MM.1S (cell line): ENCODE measurements at regions not wholly inside any gene's neighbourhood (a gene's known extent, or its start where the extent isn't known, plus 50 kb on each side); places are given as distances from the start of the nearest gene placed in this dataset.

Experiments
- DNase-seq: peaks from one replicate; pipeline ENCODE4 v3.0.0-alpha.2; 2015
- H2AFZ ChIP-seq: fragments of 300-600 bp; sonication (generic); 2 replicates; pipeline ENCODE4 v1.6.0; 2016; ENCODE audit warnings: antibody characterized with exemption, low read length
- H3F3A ChIP-seq: fragments of 300-600 bp; sonication (generic); 2 replicates; pipeline ENCODE4 v1.6.1; 2016; ENCODE audit warnings: mild to moderate bottlenecking, antibody characterized with exemption, low read length, moderate library complexity, mixed read lengths; ENCODE audit not compliant: insufficient read depth
- H3K27ac ChIP-seq: fragments of 300-600 bp; sonication (generic); 2 replicates; pipeline ENCODE4 v1.5.1; 2016; ENCODE audit warnings: mild to moderate bottlenecking, low read length
- H3K27me3 ChIP-seq: fragments of 300-600 bp; sonication (generic); replicated peaks from 2 replicates; pipeline ENCODE4 v1.6.0; 2016; ENCODE audit warnings: low read length; ENCODE audit not compliant: insufficient read depth
- H3K36me3 ChIP-seq: fragments of 300-600 bp; sonication (generic); replicated peaks from 2 replicates; pipeline ENCODE4 v1.6.1; 2016; ENCODE audit warnings: mild to moderate bottlenecking, low read length, mixed read lengths; ENCODE audit not compliant: insufficient read depth
- H3K4me1 ChIP-seq: fragments of 300-600 bp; sonication (generic); 2 replicates; pipeline ENCODE4 v1.6.1; 2016; ENCODE audit warnings: low read length, mixed read lengths
- H3K4me2 ChIP-seq: fragments of 300-600 bp; sonication (generic); 2 replicates; pipeline ENCODE4 v1.6.0; 2016; ENCODE audit warnings: low read depth, low read length
- H3K4me3 ChIP-seq: fragments of 300-600 bp; sonication (generic); 2 replicates; pipeline ENCODE4 v1.5.1; 2016; ENCODE audit warnings: low read length, mixed read lengths
- H3K79me2 ChIP-seq: fragments of 300-600 bp; sonication (generic); 2 replicates; pipeline ENCODE4 v1.6.1; 2016; ENCODE audit warnings: mixed run types, low read length, mixed read lengths
- H3K9ac ChIP-seq: fragments of 300-600 bp; sonication (generic); 2 replicates; pipeline ENCODE4 v1.6.1; 2016; ENCODE audit warnings: low read length, mixed read lengths
- H3K9me2 ChIP-seq: fragments of 300-600 bp; sonication (generic); replicated peaks from 2 replicates; pipeline ENCODE4 v1.6.1; 2016; ENCODE audit warnings: mild to moderate bottlenecking, low read length, mixed read lengths; ENCODE audit not compliant: insufficient read depth
- H3K9me3 ChIP-seq: fragments of 300-600 bp; sonication (generic); replicated peaks from 2 replicates; pipeline ENCODE4 v1.6.1; 2016; ENCODE audit warnings: mild to moderate bottlenecking, low read length, mixed read lengths; ENCODE audit not compliant: insufficient read depth
- H4K20me1 ChIP-seq: fragments of 300-600 bp; sonication (generic); 2 replicates; pipeline ENCODE4 v1.6.1; 2016; ENCODE audit warnings: mild to moderate bottlenecking, low read length, moderate library complexity, mixed read lengths; ENCODE audit not compliant: insufficient read depth
- CTCF ChIP-seq: fragments of 300-600 bp; sonication (generic); IDR thresholded peaks from 2 replicates; pipeline ENCODE4 v1.5.1; 2016; ENCODE audit warnings: antibody characterized with exemption, low read length, mixed read lengths
- EZH2 ChIP-seq: fragments of 300-600 bp; sonication (generic); optimal IDR thresholded peaks from 2 replicates; pipeline ENCODE3; 2017; ENCODE audit warnings: low read depth, mild to moderate bottlenecking, antibody characterized with exemption, low read length, mixed read lengths
- EZH2phosphoT487 ChIP-seq: fragments of 300-600 bp; sonication (generic); IDR thresholded peaks from 2 replicates; pipeline ENCODE4 v1.6.1; 2018; ENCODE audit warnings: antibody characterized with exemption, low read length

DNA sequence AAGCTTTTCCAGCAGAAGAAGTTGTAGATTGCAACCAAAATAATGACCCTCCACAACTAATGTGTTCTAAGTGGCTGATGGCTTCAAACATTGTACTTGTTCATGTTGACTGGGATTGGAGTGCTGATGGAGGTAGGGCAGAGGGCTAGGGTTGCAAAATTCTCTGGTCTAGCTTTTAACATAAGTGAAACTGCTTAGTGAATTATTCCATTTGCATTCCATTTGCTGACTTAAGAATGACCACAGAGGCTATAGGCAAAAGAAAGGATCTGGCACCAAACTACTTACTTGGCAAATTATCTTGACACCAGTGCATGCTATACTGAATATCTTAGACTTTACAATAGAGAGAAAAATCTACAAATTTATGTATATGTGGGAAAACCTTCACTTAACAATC, 287.0 kb downstream of the FGF9 start:
- H2AFZ ChIP-seq = no peak overlapping the region
- no peaks in the 10 kb centered on the region for H4K20me1 ChIP-seq
- H3F3A ChIP-seq = no peaks in the 10 kb centered on the region
- no peak overlapping the region for H3K27ac ChIP-seq
- no peak overlapping the region for H3K4me2 ChIP-seq
- no peaks in the 10 kb centered on the region for H3K79me2 ChIP-seq
- no peaks in the 10 kb centered on the region for H3K9me3 ChIP-seq
- no peaks in the 10 kb centered on the region for H3K9me2 ChIP-seq
- H3K9ac ChIP-seq = no peak overlapping the region
- no peak for TF ChIP-seq CTCF
- no peak for TF ChIP-seq EZH2phosphoT487
- TF ChIP-seq EZH2 = no peak
- DNase-seq = no peak
- no peaks in the 10 kb centered on the region for H3K36me3 ChIP-seq
- H3K4me1 ChIP-seq = no peaks in the 10 kb centered on the region
- no peaks in the 10 kb centered on the region for H3K27me3 ChIP-seq
- no peak overlapping the region for H3K4me3 ChIP-seq

- H3K4me2 ChIP-seq = no peak overlapping the region
- no peaks in the 10 kb centered on the region for H3K9me2 ChIP-seq
- H3K27ac ChIP-seq = no peak overlapping the region
- DNase-seq = no peak
- no peaks in the 10 kb centered on the region for H3K27me3 ChIP-seq
- no peaks in the 10 kb centered on the region for H3K79me2 ChIP-seq
- H3K4me1 ChIP-seq = no peaks in the 10 kb centered on the region
- no peaks in the 10 kb centered on the region for H3K9me3 ChIP-seq
- no peak for TF ChIP-seq EZH2phosphoT487
- TF ChIP-seq CTCF = no peak
- TF ChIP-seq EZH2 = no peak
- H4K20me1 ChIP-seq = no peaks in the 10 kb centered on the region
- no peak overlapping the region for H2AFZ ChIP-seq
- no peaks in the 10 kb centered on the region for H3F3A ChIP-seq
- H3K36me3 ChIP-seq = no peaks in the 10 kb centered on the region
- no peak overlapping the region for H3K4me3 ChIP-seq
- H3K9ac ChIP-seq = no peak overlapping the region
Measured at GRCh38 chr13:21960108-21960507, 289.2 kb downstream of the FGF9 start.

DNA sequence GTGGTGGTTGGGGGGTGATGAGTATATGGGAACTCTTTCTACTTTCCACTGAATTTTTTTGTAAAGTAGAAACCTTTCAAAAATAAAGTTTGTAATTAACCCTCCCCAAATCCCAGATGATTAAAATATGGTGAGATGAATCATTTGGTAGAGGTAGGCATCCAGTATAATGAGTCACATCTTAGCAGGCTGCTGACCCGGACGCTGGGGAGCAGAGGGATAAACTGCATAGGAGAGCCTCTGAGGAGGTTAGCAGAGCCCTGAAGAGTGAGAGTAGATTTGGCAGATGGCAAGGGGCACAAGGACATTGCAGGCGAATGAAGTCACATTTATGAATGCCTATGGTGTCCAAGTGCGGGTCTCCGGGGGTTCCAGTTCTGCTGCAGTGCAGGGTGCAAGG, 293.8 kb downstream of the FGF9 start:
- Histone ChIP-seq H3K4me2 (no peak overlapping the region), H4K20me1 (no peaks in the 10 kb centered on the region), H3K4me1 (no peaks in the 10 kb centered on the region), H3K79me2 (no peaks in the 10 kb centered on the region), H3K9ac (no peak overlapping the region), H3K27ac (no peak overlapping the region), H3F3A (no peaks in the 10 kb centered on the region), H3K27me3 (no peaks in the 10 kb centered on the region), H3K9me3 (no peaks in the 10 kb centered on the region), H3K36me3 (no peaks in the 10 kb centered on the region), H3K4me3 (no peak overlapping the region), H3K9me2 (no peaks in the 10 kb centered on the region), H2AFZ (no peak overlapping the region)
- no peak for DNase-seq
- no peak for TF ChIP-seq EZH2

DNA sequence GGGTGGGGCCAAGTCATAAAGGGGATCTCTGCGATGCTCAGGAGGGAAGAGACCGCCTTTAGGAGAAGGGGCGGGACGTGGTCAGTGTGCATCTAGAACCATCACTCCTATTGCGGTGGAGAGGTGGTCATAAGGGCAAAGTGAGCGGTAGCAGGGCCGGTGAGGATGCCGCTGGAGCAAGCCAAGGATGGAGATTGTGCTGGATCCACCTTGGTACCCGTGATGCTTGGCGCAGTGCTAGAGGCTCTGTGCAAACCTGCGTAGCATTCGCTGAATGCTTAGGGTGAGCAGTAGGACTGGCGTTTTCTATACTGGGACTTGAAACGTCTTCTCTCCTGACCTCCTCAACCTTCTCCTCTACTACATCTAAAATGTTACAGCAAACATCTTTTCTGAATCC, 294.2 kb downstream of the FGF9 start:
- Histone ChIP-seq H4K20me1 (no peaks in the 10 kb centered on the region), H3F3A (no peaks in the 10 kb centered on the region), H3K79me2 (no peaks in the 10 kb centered on the region), H3K9me3 (no peaks in the 10 kb centered on the region), H3K9ac (no peak overlapping the region), H2AFZ (no peak overlapping the region), H3K9me2 (no peaks in the 10 kb centered on the region), H3K4me1 (no peaks in the 10 kb centered on the region), H3K36me3 (no peaks in the 10 kb centered on the region), H3K4me2 (no peak overlapping the region), H3K27me3 (no peaks in the 10 kb centered on the region), H3K4me3 (no peak overlapping the region), H3K27ac (no peak overlapping the region)
- DNase-seq = no peak
- no peak for TF ChIP-seq CTCF
- TF ChIP-seq EZH2 = no peak
- no peak for TF ChIP-seq EZH2phosphoT487
